Liver (tissue), 3 donors: ENCODE measurements at regions not wholly inside any gene's neighbourhood (a gene's known extent, or its start where the extent isn't known, plus 50 kb on each side); places are given as distances from the start of the nearest gene placed in this dataset.

ENCODE experiments used
- RXRA ChIP-seq, 2 donors: IDR thresholded peaks; 2 replicates each; pipeline ENCODE4 v1.6.1; 2017 to 2018; ENCODE audit warnings: antibody characterized with exemption in 2 of 2, mild to moderate bottlenecking in 1 of 2
- YY1 ChIP-seq: IDR thresholded peaks from 2 replicates; pipeline ENCODE4 v1.6.1; 2016; ENCODE audit warnings: antibody characterized with exemption, mild to moderate bottlenecking
- TF ChIP-seq, protein P1 (sequence below): fragments of 150-350 bp; IDR thresholded peaks from 2 replicates; pipeline ENCODE4 v1.5.1; 2017; ENCODE audit warnings: improper control_type of control experiment, low read depth, low read length; ENCODE audit not compliant: missing input control
- TF ChIP-seq, protein P2 (sequence below): IDR thresholded peaks from 2 replicates; pipeline ENCODE4 v1.6.1; 2016; ENCODE audit warnings: antibody characterized with exemption, mild to moderate bottlenecking
- donor health status: healthy.
- donor health status: healthy.

DNA sequence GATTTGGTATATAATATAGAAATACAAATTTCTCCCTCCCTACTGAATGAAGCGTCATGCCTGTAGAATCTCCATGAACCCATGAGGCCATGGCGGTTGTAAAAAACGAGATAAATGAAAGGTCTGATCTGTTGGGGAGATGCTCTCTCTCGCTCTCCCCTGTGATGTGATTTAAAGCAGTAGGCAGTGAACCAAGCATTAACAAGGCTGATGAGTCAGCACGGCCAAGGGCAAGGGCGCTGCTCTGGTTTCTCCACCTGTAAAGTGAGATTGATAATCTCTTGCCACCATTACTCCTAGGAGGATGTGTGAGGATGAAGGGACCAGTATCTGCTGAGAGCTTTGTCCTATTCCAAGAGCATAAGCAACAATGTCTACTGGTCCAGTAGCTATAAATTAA is 553.3 kb downstream of the CMPK2 start:
- TF ChIP-seq, protein P1, sequence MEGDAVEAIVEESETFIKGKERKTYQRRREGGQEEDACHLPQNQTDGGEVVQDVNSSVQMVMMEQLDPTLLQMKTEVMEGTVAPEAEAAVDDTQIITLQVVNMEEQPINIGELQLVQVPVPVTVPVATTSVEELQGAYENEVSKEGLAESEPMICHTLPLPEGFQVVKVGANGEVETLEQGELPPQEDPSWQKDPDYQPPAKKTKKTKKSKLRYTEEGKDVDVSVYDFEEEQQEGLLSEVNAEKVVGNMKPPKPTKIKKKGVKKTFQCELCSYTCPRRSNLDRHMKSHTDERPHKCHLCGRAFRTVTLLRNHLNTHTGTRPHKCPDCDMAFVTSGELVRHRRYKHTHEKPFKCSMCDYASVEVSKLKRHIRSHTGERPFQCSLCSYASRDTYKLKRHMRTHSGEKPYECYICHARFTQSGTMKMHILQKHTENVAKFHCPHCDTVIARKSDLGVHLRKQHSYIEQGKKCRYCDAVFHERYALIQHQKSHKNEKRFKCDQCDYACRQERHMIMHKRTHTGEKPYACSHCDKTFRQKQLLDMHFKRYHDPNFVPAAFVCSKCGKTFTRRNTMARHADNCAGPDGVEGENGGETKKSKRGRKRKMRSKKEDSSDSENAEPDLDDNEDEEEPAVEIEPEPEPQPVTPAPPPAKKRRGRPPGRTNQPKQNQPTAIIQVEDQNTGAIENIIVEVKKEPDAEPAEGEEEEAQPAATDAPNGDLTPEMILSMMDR = no peak
- TF ChIP-seq, protein P2, sequence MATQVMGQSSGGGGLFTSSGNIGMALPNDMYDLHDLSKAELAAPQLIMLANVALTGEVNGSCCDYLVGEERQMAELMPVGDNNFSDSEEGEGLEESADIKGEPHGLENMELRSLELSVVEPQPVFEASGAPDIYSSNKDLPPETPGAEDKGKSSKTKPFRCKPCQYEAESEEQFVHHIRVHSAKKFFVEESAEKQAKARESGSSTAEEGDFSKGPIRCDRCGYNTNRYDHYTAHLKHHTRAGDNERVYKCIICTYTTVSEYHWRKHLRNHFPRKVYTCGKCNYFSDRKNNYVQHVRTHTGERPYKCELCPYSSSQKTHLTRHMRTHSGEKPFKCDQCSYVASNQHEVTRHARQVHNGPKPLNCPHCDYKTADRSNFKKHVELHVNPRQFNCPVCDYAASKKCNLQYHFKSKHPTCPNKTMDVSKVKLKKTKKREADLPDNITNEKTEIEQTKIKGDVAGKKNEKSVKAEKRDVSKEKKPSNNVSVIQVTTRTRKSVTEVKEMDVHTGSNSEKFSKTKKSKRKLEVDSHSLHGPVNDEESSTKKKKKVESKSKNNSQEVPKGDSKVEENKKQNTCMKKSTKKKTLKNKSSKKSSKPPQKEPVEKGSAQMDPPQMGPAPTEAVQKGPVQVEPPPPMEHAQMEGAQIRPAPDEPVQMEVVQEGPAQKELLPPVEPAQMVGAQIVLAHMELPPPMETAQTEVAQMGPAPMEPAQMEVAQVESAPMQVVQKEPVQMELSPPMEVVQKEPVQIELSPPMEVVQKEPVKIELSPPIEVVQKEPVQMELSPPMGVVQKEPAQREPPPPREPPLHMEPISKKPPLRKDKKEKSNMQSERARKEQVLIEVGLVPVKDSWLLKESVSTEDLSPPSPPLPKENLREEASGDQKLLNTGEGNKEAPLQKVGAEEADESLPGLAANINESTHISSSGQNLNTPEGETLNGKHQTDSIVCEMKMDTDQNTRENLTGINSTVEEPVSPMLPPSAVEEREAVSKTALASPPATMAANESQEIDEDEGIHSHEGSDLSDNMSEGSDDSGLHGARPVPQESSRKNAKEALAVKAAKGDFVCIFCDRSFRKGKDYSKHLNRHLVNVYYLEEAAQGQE = no peak
- TF ChIP-seq RXRA (IDR thresholded peaks at IDR 0.05) (no peak), YY1 (no peak)
